Vagina (tissue), 2 donors: ENCODE measurements at regions not wholly inside any gene's neighbourhood (a gene's known extent, or its start where the extent isn't known, plus 50 kb on each side); places are given as distances from the start of the nearest gene placed in this dataset.

ENCODE experiments used
- CTCF ChIP-seq, 3 experiments: fragments of 450-650 bp in 2 of 3; fragments of 200-600 bp in 1 of 3; sonication (generic) in 1 of 3; IDR thresholded peaks; one replicate each; pipeline ENCODE4 v1.5.1; 2017 to 2019; ENCODE audit warnings: antibody characterized with exemption in 3 of 3, mild to moderate bottlenecking in 2 of 3, moderate library complexity in 2 of 3
- POLR2A ChIP-seq, 2 donors: fragments of 450-650 bp; IDR thresholded peaks; one replicate each; pipeline ENCODE4 v1.6.1; 2017; ENCODE audit warnings: antibody characterized with exemption in 2 of 2, mild to moderate bottlenecking in 2 of 2, moderate library complexity in 2 of 2
- POLR2AphosphoS5 ChIP-seq, 2 donors: sonication (generic); formaldehyde crosslinking; IDR thresholded peaks; one replicate each; pipeline ENCODE4 v1.9.0; 2017; ENCODE audit warnings: antibody characterized with exemption in 2 of 2, mild to moderate bottlenecking in 2 of 2, low read depth in 1 of 2; ENCODE audit not compliant: insufficient read depth in 1 of 2

DNA sequence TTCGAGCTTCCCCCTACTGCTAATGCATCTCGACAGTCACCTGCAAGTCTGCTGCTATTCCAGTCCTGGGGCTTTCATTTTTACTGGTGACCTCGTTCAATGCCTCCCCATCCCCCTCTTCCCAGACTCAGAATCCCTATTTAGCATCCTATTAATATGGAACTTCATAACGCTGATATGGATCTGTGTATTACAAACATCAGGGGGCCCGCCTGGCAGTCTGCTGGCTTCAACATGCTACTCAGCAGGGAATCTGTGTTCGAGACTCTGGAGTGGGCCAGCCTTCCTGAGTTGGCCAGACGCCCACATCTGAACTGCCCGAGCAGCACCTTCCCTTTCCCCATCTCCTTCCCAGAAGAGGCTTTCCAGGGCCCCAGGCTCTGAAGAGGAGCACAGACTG is 173.9 kb upstream of the PPARGC1A start:
- TF ChIP-seq CTCF (IDR thresholded peaks at IDR 0.05) (no peak), POLR2A (IDR thresholded peaks at IDR 0.05) (no peak), POLR2AphosphoS5 (IDR thresholded peaks at IDR 0.05; ENCODE audit: insufficient read depth in 1 of 2, low read depth in 1 of 2) (no peak)
